Stimulated activated CD4-positive, alpha-beta T cell treated with anti-CD3 and anti-CD28 coated beads, Interleukin-4, amount 100 ng/mL, for 4 hours (primary cell): ENCODE measurements at regions not wholly inside any gene's neighbourhood (a gene's known extent, or its start where the extent isn't known, plus 50 kb on each side); places are given as distances from the start of the nearest gene placed in this dataset.

Source experiments
- DNase-seq, 2 experiments: peaks; one replicate each; pipeline ENCODE4 v3.0.0-alpha.2; 2020

- DNase-seq: no peak
Observed at GRCh38 chr12:4045786-4046494, 172.7 kb upstream of the PARP11 start.

GRCh38 chr12:4044736-4045730, 171.8 kb upstream of the PARP11 start:
- DNase-seq: no peak

GRCh38 chr12:4044101-4044500, 170.9 kb upstream of the PARP11 start:
- no peak for DNase-seq

GRCh38 chr12:4041187-4041885, 168.1 kb upstream of the PARP11 start:
- no peak for DNase-seq

GRCh38 chr12:4039931-4040330, 166.7 kb upstream of the PARP11 start:
- no peak for DNase-seq

GRCh38 chr12:4037747-4038312, 164.6 kb upstream of the PARP11 start:
- DNase-seq: no peak

GRCh38 chr12:4036671-4037271, 163.6 kb upstream of the PARP11 start:
- no peak for DNase-seq

- no peak for DNase-seq
Observed at GRCh38 chr12:4034921-4035320, 161.7 kb upstream of the PARP11 start.

GRCh38 chr12:4032924-4033615, 159.9 kb upstream of the PARP11 start:
- no peak for DNase-seq

GRCh38 chr12:4031703-4032291, 158.6 kb upstream of the PARP11 start:
- DNase-seq: no peak

GRCh38 chr12:4030929-4031702, 157.9 kb upstream of the PARP11 start:
- peak; percentile 72 to 78 for DNase-seq

- peak; percentile 53 to 92 for DNase-seq
Observed at GRCh38 chr12:4027412-4027811, 154.2 kb upstream of the PARP11 start.

GRCh38 chr12:4026517-4026916, 153.3 kb upstream of the PARP11 start:
- DNase-seq: no peak

- DNase-seq: no peak
Observed at GRCh38 chr12:4026020-4026358, 152.8 kb upstream of the PARP11 start.

- DNase-seq: no peak
Observed at GRCh38 chr12:4025181-4026019, 152.2 kb upstream of the PARP11 start.

- no peak for DNase-seq
Observed at GRCh38 chr12:4024701-4025100, 151.5 kb upstream of the PARP11 start.

GRCh38 chr12:4015225-4016091, 142.3 kb upstream of the PARP11 start:
- DNase-seq: no peak

GRCh38 chr12:4014858-4015224, 141.6 kb upstream of the PARP11 start:
- DNase-seq: no peak

- DNase-seq: no peak
Observed at GRCh38 chr12:4014444-4014843, 141.2 kb upstream of the PARP11 start.
